Panc1 (cell line): ENCODE measurements at regions not wholly inside any gene's neighbourhood (a gene's known extent, or its start where the extent isn't known, plus 50 kb on each side); places are given as distances from the start of the nearest gene placed in this dataset.

Source experiments
- ATAC-seq: fragments of 200-7000 bp; cut with Tn5 transposase; 2 replicates; pipeline ENCODE4 v1.9.1; 2020; ENCODE audit warnings: mild to moderate bottlenecking, moderate library complexity
- BruUV-seq: library from RNA; stranded (reverse); fragments of 400-500 nt; replicated peaks from 2 replicates; lab custom pipeline; 2021; lab: Mats Ljungman, UMichigan
- CTCF ChIA-PET: fragments of 300-600 bp; sonication (Branson Sonifier 250); formaldehyde crosslinking; loops from one replicate; lab custom pipeline; 2022; ENCODE audit warnings: antibody characterized with exemption; lab: Charles Lee
- POLR2A ChIA-PET: fragments of 300-600 bp; sonication (Branson Sonifier 250); formaldehyde crosslinking; loops from one replicate; lab custom pipeline; 2022; ENCODE audit warnings: antibody characterized with exemption; lab: Charles Lee
- DNase-seq: peaks from one replicate; pipeline ENCODE4 v3.0.0-alpha.2; 2010; ENCODE audit warnings: low read depth, low spot score
- H3K27ac ChIP-seq: 2 replicates; pipeline ENCODE4 v1.5.1; 2011; ENCODE audit warnings: mild to moderate bottlenecking, low read length, inconsistent platforms
- H3K27me3 ChIP-seq: fragments of 200-500 bp; sonication (Bioruptor generic); 2 replicates; pipeline ENCODE4 v1.6.0; 2014; ENCODE audit warnings: low read length, inconsistent platforms; ENCODE audit not compliant: control insufficient read depth, insufficient read depth
- H3K36me3 ChIP-seq: fragments of 200-500 bp; sonication (Bioruptor generic); 2 replicates; pipeline ENCODE4 v1.5.1; 2014; ENCODE audit warnings: inconsistent platforms, mild to moderate bottlenecking, low read length, moderate library complexity; ENCODE audit not compliant: control insufficient read depth, insufficient read depth
- H3K4me1 ChIP-seq: 2 replicates; pipeline ENCODE4 v1.5.1; 2011; ENCODE audit warnings: inconsistent platforms, mild to moderate bottlenecking, low read length, moderate library complexity; ENCODE audit not compliant: control insufficient read depth, insufficient read depth
- H3K4me3 ChIP-seq, 2 experiments: 2 replicates each; pipeline ENCODE4 v1.5.1; 2011 to 2012; ENCODE audit warnings: low read depth in 2 of 2, low read length in 2 of 2, mild to moderate bottlenecking in 2 of 2, inconsistent platforms in 1 of 2, moderate library complexity in 1 of 2
- H3K9me3 ChIP-seq: fragments of 200-500 bp; sonication (Bioruptor generic); 2 replicates; pipeline ENCODE4 v1.5.1; 2014; ENCODE audit warnings: low read depth, mild to moderate bottlenecking, inconsistent platforms, low read length, moderate library complexity; ENCODE audit not compliant: control insufficient read depth, insufficient read depth
- CTCF ChIP-seq: fragments of 450-650 bp; IDR thresholded peaks from 2 replicates; pipeline ENCODE4 v1.5.1; 2017; ENCODE audit warnings: mild to moderate bottlenecking
- POLR2AphosphoS5 ChIP-seq: IDR thresholded peaks from 2 replicates; pipeline ENCODE4 v1.6.1; 2012; ENCODE audit warnings: mild to moderate bottlenecking, low read depth, low read length, moderate library complexity
- REST ChIP-seq, 2 experiments: IDR thresholded peaks; 2 replicates each; pipeline ENCODE4 v1.6.1; 2011 to 2012; ENCODE audit warnings: low read depth in 2 of 2, control low read depth in 1 of 2, low read length in 1 of 2, mild to moderate bottlenecking in 1 of 2, moderate library complexity in 1 of 2; ENCODE audit not compliant: insufficient read depth in 1 of 2
- SIN3A ChIP-seq: IDR thresholded peaks from 2 replicates; pipeline ENCODE4 v1.6.1; 2012; ENCODE audit warnings: low read depth, mild to moderate bottlenecking, low read length, moderate library complexity, borderline replicate concordance; ENCODE audit not compliant: insufficient read depth
- TCF7L2 ChIP-seq: IDR thresholded peaks from 2 replicates; pipeline ENCODE4 v1.6.1; 2011; ENCODE audit warnings: mild to moderate bottlenecking, low read depth, low read length, inconsistent platforms
- in situ Hi-C: cut with HindIII; loops from 2 replicates; pipeline ENCODE4 v1.10.0; 2016; ENCODE audit warnings: low sequenced_read_pairs, low pct_unique_long_range_greater_than_20kb
- intact Hi-C: fragments of 100-400 bp; cut with micrococcal nuclease; formaldehyde crosslinking; loops from one replicate; pipeline ENCODE4 v1.10.0; 2022; ENCODE audit not compliant: unreplicated experiment

GRCh38 chrX:11932423-11932822 lies 174.4 kb downstream of the MSL3 start:
- in situ Hi-C loops, result no loop called here
- TF ChIP-seq CTCF (no peak), SIN3A (no peak), POLR2AphosphoS5 (no peak), REST (IDR thresholded peaks at IDR 0.05; ENCODE audit: insufficient read depth in 1 of 2, low read depth in 2 of 2, low read length in 1 of 2) (no peak), TCF7L2 (no peak)

GRCh38 chrX:11934089-11934488 lies 176.1 kb downstream of the MSL3 start:
- no peaks in the 10 kb centered on the region for H3K27me3 ChIP-seq
- in situ Hi-C loops (no loop called here), intact Hi-C loops (no loop called here)
- BruUV-seq, result no TSS peak
- CTCF ChIA-PET, result no interaction called here
- no peak overlapping the region for H3K4me3 ChIP-seq
- POLR2A ChIA-PET, result no interaction called here
- no peaks in the 10 kb centered on the region for H3K9me3 ChIP-seq
- no peak for ATAC-seq
- DNase-seq, result no peak
- no peaks in the 10 kb centered on the region for H3K36me3 ChIP-seq
- no peak overlapping the region for H3K27ac ChIP-seq
- H3K4me1 ChIP-seq, result no peaks in the 10 kb centered on the region
- TF ChIP-seq TCF7L2, result no peak
- no peak for TF ChIP-seq SIN3A
- no peak for TF ChIP-seq REST (IDR thresholded peaks at IDR 0.05; ENCODE audit: insufficient read depth in 1 of 2, low read depth in 2 of 2, low read length in 1 of 2)
- no peak for TF ChIP-seq CTCF
- no peak for TF ChIP-seq POLR2AphosphoS5

More at GRCh38 chrX:11932423-11932822, 174.4 kb downstream of the MSL3 start:
- BruUV-seq, result no TSS peak
- Histone ChIP-seq H3K36me3 (no peaks in the 10 kb centered on the region), H3K4me1 (no peaks in the 10 kb centered on the region), H3K27ac (no peak overlapping the region), H3K4me3 (no peak overlapping the region), H3K27me3 (no peaks in the 10 kb centered on the region), H3K9me3 (no peaks in the 10 kb centered on the region)
- ChIA-PET POLR2A (no interaction called here), CTCF (no interaction called here)
- intact Hi-C loops, result no loop called here
- ATAC-seq, result no peak
- DNase-seq, result no peak
